Mesenchymal stem cell (in vitro differentiated cells and primary cell): ENCODE measurements at regions not wholly inside any gene's neighbourhood (a gene's known extent, or its start where the extent isn't known, plus 50 kb on each side); places are given as distances from the start of the nearest gene placed in this dataset.

Source experiments
- DNase-seq: peaks from one replicate; pipeline ENCODE4 v3.0.0-alpha.2; 2013
- H2AFZ ChIP-seq: one replicate; pipeline ENCODE4 v1.6.1; 2013; ENCODE audit warnings: low read depth, mild to moderate bottlenecking, control low read depth, inconsistent platforms, low read length, moderate library complexity
- H2AK5ac ChIP-seq: 2 replicates; pipeline ENCODE4 v1.6.1; 2013; ENCODE audit warnings: low read length, moderate library complexity, mild to moderate bottlenecking, inconsistent platforms; ENCODE audit not compliant: severe bottlenecking
- H2BK120ac ChIP-seq: one replicate; pipeline ENCODE4 v1.6.1; 2013; ENCODE audit warnings: low read depth, mild to moderate bottlenecking, inconsistent platforms, low read length, moderate library complexity
- H2BK12ac ChIP-seq, 2 experiments: one replicate each; pipeline ENCODE4 v1.6.1; 2013; ENCODE audit warnings: inconsistent platforms in 2 of 2, low read length in 2 of 2, mild to moderate bottlenecking in 2 of 2, moderate library complexity in 2 of 2, control low read depth in 1 of 2
- H2BK15ac ChIP-seq: one replicate; pipeline ENCODE4 v1.6.1; 2013; ENCODE audit warnings: mild to moderate bottlenecking, low read depth, inconsistent platforms; ENCODE audit not compliant: poor library complexity, severe bottlenecking
- H2BK5ac ChIP-seq: 2 replicates; pipeline ENCODE4 v1.6.1; 2013; ENCODE audit warnings: low read depth, mild to moderate bottlenecking, low read length, control low read depth, inconsistent platforms; ENCODE audit not compliant: poor library complexity, severe bottlenecking
- H3K14ac ChIP-seq, 2 experiments: one replicate each; pipeline ENCODE4 v1.6.1; 2013; ENCODE audit warnings: inconsistent platforms in 2 of 2, low read length in 2 of 2, control low read depth in 1 of 2, mild to moderate bottlenecking in 1 of 2, moderate library complexity in 1 of 2
- H3K18ac ChIP-seq, 2 experiments: one replicate each; pipeline ENCODE4 v1.6.1; 2013; ENCODE audit warnings: inconsistent platforms in 2 of 2, low read length in 2 of 2, control low read depth in 1 of 2, low read depth in 1 of 2, mild to moderate bottlenecking in 1 of 2
- H3K23ac ChIP-seq, 2 experiments: one replicate each; pipeline ENCODE4 v1.6.1; 2013; ENCODE audit warnings: inconsistent platforms in 2 of 2, low read length in 2 of 2, mild to moderate bottlenecking in 2 of 2, moderate library complexity in 2 of 2, control low read depth in 1 of 2
- H3K27ac ChIP-seq: 2 replicates; pipeline ENCODE4 v1.5.1; 2013; ENCODE audit warnings: mild to moderate bottlenecking, moderate library complexity, low read length, control low read depth, inconsistent platforms; ENCODE audit not compliant: poor library complexity, severe bottlenecking
- H3K27me3 ChIP-seq, 2 experiments: 2 replicates each; pipeline versions ENCODE4 v1.6.1 to v1.7.0; 2013; ENCODE audit warnings: low read length in 2 of 2, mild to moderate bottlenecking in 2 of 2, moderate library complexity in 2 of 2, control low read depth in 1 of 2, inconsistent platforms in 1 of 2; ENCODE audit not compliant: control insufficient read depth in 1 of 2, insufficient read depth in 1 of 2
- H3K36me3 ChIP-seq, 2 experiments: 2 replicates each; pipeline versions ENCODE4 v1.6.1 to v1.7.0; 2013; ENCODE audit warnings: low read length in 2 of 2, control low read depth in 1 of 2, inconsistent platforms in 1 of 2, low read depth in 1 of 2, mild to moderate bottlenecking in 1 of 2; ENCODE audit not compliant: insufficient read depth in 2 of 2, control insufficient read depth in 1 of 2
- H3K4ac ChIP-seq, 2 experiments: one replicate each; pipeline ENCODE4 v1.6.1; 2013; ENCODE audit warnings: inconsistent platforms in 2 of 2, low read length in 2 of 2, mild to moderate bottlenecking in 2 of 2, moderate library complexity in 2 of 2, control low read depth in 1 of 2, low read depth in 1 of 2
- H3K4me1 ChIP-seq: 2 replicates; pipeline ENCODE4 v1.6.1; 2013; ENCODE audit warnings: low read depth, low read length, control low read depth; ENCODE audit not compliant: control insufficient read depth, insufficient read depth
- H3K4me2 ChIP-seq: 2 replicates; pipeline ENCODE4 v1.6.1; 2013; ENCODE audit warnings: low read length, mild to moderate bottlenecking, inconsistent platforms; ENCODE audit not compliant: poor library complexity, severe bottlenecking
- H3K4me3 ChIP-seq, 2 experiments: 2 replicates each; pipeline versions ENCODE4 v1.5.1 to v1.7.0; 2013; ENCODE audit warnings: low read length in 2 of 2, mild to moderate bottlenecking in 2 of 2, control low read depth in 1 of 2, low read depth in 1 of 2; ENCODE audit not compliant: insufficient read depth in 1 of 2
- H3K79me1 ChIP-seq: replicated peaks from 2 replicates; pipeline ENCODE4 v1.6.1; 2013; ENCODE audit warnings: mild to moderate bottlenecking, control low read depth, low read length, inconsistent platforms; ENCODE audit not compliant: poor library complexity, severe bottlenecking
- H3K9ac ChIP-seq: 2 replicates; pipeline ENCODE4 v1.7.0; 2013; ENCODE audit warnings: mild to moderate bottlenecking, low read length, moderate library complexity
- H3K9me3 ChIP-seq: 2 replicates; pipeline ENCODE4 v1.7.0; 2013; ENCODE audit warnings: mild to moderate bottlenecking, low read length; ENCODE audit not compliant: control insufficient read depth
- H4K8ac ChIP-seq: one replicate; pipeline ENCODE4 v1.6.1; 2013; ENCODE audit warnings: inconsistent platforms, mild to moderate bottlenecking, low read length, moderate library complexity
- H4K91ac ChIP-seq: one replicate; pipeline ENCODE4 v1.6.1; 2013; ENCODE audit warnings: mild to moderate bottlenecking, low read length, inconsistent platforms
- WGBS: methylation state at CpG from one replicate; pipeline ENCODE4 v1.1.7; 2013; ENCODE audit warnings: mixed read lengths; 5-methylcytosine and 5-hydroxymethylcytosine counted together

- DNase-seq, result no peak
- Histone ChIP-seq H3K36me3 (no peaks in the 10 kb centered on the region), H3K79me1 (no peaks in the 10 kb centered on the region), H3K4me2 (no peak overlapping the region), H3K23ac (no peak overlapping the region), H2BK15ac (no peak overlapping the region), H2BK120ac (no peak overlapping the region), H2AK5ac (no peak overlapping the region), H3K18ac (no peak overlapping the region), H4K8ac (no peak overlapping the region), H4K91ac (no peak overlapping the region), H3K27me3 (peaks cover 15 to 19% of the 10 kb centered on the region in 2 experiments), H3K27ac (no peak overlapping the region), H2BK12ac (no peak overlapping the region), H3K14ac (no peak overlapping the region), H3K9me3 (no peaks in the 10 kb centered on the region), H2AFZ (no peak overlapping the region), H2BK5ac (no peak overlapping the region), H3K4me1 (peaks cover 7% of the 10 kb centered on the region), H3K4ac (no peak overlapping the region), H3K9ac (no peak overlapping the region), H3K4me3 (no peak overlapping the region)
- WGBS, result 88% methylated on average over 11 of the region's 11 CpGs
Observed at GRCh38 chr5:1726956-1727355, 72.7 kb downstream of the MRPL36 start.

GRCh38 chr5:1726469-1726865 lies 73.2 kb downstream of the MRPL36 start:
- DNase-seq, result no peak
- Histone ChIP-seq H3K23ac (no peak overlapping the region), H3K4me2 (no peak overlapping the region), H3K18ac (no peak overlapping the region), H3K4me3 (no peak overlapping the region), H3K9me3 (no peaks in the 10 kb centered on the region), H3K9ac (no peak overlapping the region), H4K91ac (no peak overlapping the region), H4K8ac (no peak overlapping the region), H2BK12ac (no peak overlapping the region), H3K27ac (no peak overlapping the region), H3K4me1 (peaks cover 7% of the 10 kb centered on the region), H3K4ac (no peak overlapping the region), H3K27me3 (peaks cover 14 to 19% of the 10 kb centered on the region in 2 experiments), H3K14ac (no peak overlapping the region), H2BK15ac (no peak overlapping the region), H2AK5ac (no peak overlapping the region), H3K36me3 (no peaks in the 10 kb centered on the region), H3K79me1 (no peaks in the 10 kb centered on the region), H2BK120ac (no peak overlapping the region), H2BK5ac (no peak overlapping the region), H2AFZ (no peak overlapping the region)
- 94% methylated on average over 11 of the region's 11 CpGs for WGBS

GRCh38 chr5:1725641-1726468 lies 73.8 kb downstream of the MRPL36 start:
- DNase-seq, result no peak
- Histone ChIP-seq H2BK5ac (no peak overlapping the region), H3K14ac (no peak overlapping the region), H3K4ac (no peak overlapping the region), H3K23ac (no peak overlapping the region), H4K91ac (no peak overlapping the region), H2AK5ac (no peak overlapping the region), H3K4me1 (peaks cover 7% of the 10 kb centered on the region), H3K36me3 (no peaks in the 10 kb centered on the region), H2AFZ (no peak overlapping the region), H3K4me3 (no peak overlapping the region), H3K9me3 (peaks cover under 1% of the 10 kb centered on the region), H2BK15ac (no peak overlapping the region), H2BK120ac (no peak overlapping the region), H3K4me2 (no peak overlapping the region), H3K18ac (no peak overlapping the region), H3K9ac (no peak overlapping the region), H3K27me3 (peaks cover 18 to 19% of the 10 kb centered on the region in 2 experiments), H3K27ac (no peak overlapping the region), H2BK12ac (no peak overlapping the region), H3K79me1 (no peaks in the 10 kb centered on the region), H4K8ac (no peak overlapping the region)
- 53% methylated on average over 40 of the region's 41 CpGs for WGBS

DNA sequence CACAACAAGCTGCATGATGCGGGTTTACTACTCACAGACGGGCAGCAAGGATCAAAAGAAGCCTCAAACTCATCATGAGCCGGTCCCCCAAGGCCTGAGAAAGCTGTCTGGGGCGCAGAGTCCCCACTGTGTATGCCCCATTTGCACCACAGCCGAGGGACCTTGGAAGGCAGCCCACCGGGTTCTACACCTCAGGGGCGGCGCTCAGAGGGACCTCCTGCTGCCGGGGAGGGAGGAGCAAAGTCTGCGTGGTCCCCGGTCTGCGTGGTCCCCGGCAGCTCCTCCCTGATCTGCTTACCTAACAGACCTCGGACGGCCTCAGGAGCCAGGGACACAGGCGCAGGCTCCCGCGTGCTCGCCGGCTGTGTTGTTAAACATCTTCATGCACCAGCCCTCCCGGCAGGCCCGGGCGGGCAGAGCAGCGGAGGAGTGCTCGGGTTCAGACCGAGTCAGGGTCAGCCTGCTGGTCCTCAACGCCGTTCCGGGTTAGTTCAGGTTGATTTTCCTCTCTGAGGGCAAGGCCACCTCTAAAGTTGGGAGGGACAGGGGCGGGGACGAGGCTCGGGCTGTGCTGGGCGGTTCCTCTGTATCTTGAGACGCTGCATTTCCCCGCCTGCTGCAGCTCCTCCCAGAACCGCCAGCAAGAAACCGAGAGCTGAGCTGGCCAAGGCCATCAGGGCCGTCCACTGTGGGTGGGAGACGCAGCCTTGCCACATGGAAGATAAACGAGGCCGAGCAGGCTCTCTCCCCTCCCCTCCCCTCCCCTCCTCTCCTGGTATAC lies 74.6 kb downstream of the MRPL36 start:
- Histone ChIP-seq H4K91ac (no peak overlapping the region), H2BK12ac (no peak overlapping the region), H3K14ac (no peak overlapping the region), H3K9ac (no peak overlapping the region), H3K4me1 (peaks cover 7% of the 10 kb centered on the region), H3K79me1 (no peaks in the 10 kb centered on the region), H2BK15ac (no peak overlapping the region), H3K9me3 (peaks cover 4% of the 10 kb centered on the region), H3K27ac (no peak overlapping the region), H2BK5ac (no peak overlapping the region), H3K4ac (no peak overlapping the region), H3K4me3 (peak overlapping the region in 1 of 2 experiments; percentile 63), H3K4me2 (peak overlapping the region; percentile 52), H2AK5ac (no peak overlapping the region), H2BK120ac (no peak overlapping the region), H3K36me3 (no peaks in the 10 kb centered on the region), H2AFZ (no peak overlapping the region), H3K23ac (peak overlapping the region in 1 of 2 experiments; percentile 35), H3K18ac (no peak overlapping the region), H3K27me3 (peaks cover 11 to 22% of the 10 kb centered on the region in 2 experiments), H4K8ac (no peak overlapping the region)
- 15% methylated on average over 41 of the region's 41 CpGs for WGBS
- DNase-seq, result peak; percentile 8
